DMS153 treated with DMSO at 0.1 percent for 48 hours (cell line): ENCODE measurements at regions not wholly inside any gene's neighbourhood (a gene's known extent, or its start where the extent isn't known, plus 50 kb on each side); places are given as distances from the start of the nearest gene placed in this dataset.
"Not testable (repeated sequence)": the region's sequence is repeated elsewhere in the genome, so short reads cannot be mapped to it uniquely, and the experiment has no call there.

Experiments
- DNase-seq: peaks from one replicate; lab custom pipeline; 2025; ENCODE audit not compliant: unreplicated experiment; lab: John Stamatoyannopoulos, UW

- no peak for DNase-seq
These were observed 94.4 kb upstream of the XPO1 start for GRCh38 chr2:61632276-61633169.

GRCh38 chr2:61631321-61631720 lies 93.2 kb upstream of the XPO1 start:
- no peak for DNase-seq

- DNase-seq = no peak
These were observed 88.7 kb upstream of the XPO1 start for GRCh38 chr2:61626827-61627226.

- DNase-seq = no peak
These were observed 85.6 kb upstream of the XPO1 start for GRCh38 chr2:61623747-61624146.

DNA sequence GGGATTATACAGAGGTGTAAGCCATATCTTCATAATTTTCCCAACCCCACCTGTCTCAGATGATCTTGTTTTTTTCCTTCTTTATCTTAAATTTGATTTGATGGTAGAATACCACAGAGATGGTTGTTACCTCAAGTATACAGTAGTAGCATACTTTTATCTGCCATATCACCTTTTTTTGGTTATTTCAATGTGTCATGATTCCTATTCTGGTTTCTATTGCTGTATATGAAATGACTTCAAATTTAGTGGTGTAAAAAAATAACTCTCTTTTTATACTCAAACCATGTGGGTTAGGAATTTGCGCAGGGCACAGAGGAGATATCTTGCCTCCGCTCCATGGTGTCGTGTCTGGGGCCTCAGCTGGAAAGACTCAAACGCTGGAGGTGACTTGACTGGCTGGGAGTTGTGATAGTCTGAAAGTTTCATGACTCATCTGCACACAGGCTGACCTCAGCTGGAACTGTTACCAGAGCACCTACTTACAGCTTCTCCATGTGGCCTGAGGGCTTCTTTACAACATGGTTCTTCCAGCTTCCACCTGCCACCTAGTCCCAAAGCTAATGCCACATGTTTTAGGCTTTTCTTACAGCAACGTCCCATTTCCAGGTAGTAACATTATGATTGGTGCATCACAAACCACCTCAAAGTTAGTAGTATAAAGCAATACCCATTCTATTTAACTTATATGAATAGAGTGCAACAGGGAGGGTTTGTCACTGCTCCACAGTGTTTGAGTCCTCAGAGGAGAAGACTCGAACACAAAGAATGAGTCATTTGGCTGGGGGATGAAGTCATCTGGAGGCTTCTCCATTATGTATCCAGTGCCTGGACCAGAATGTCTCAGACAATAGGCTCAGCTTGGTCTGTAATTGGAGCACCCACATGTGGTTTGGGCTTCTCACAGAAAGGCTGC lies 82.3 kb upstream of the XPO1 start:
- no peak for DNase-seq

DNA sequence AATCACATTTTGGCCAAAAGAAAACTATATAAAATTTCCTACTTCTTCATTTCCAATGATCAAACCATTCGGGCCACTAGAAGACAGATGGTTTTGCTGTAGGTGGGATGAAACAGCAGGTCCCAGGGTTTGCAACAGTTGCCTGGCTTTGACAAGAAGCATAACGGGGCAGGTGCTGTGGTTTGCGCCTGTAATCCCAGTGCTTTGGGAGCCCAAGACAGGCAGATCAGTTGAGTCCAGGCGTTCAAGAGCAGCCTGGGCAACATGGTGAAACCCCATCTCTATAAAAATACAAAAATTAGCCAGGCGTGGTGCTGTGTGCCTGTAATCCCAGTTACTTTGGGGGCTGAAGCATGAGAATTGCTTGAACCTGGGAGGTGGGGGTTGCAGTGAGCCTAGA lies 81.4 kb upstream of the XPO1 start:
- DNase-seq = no peak

DNA sequence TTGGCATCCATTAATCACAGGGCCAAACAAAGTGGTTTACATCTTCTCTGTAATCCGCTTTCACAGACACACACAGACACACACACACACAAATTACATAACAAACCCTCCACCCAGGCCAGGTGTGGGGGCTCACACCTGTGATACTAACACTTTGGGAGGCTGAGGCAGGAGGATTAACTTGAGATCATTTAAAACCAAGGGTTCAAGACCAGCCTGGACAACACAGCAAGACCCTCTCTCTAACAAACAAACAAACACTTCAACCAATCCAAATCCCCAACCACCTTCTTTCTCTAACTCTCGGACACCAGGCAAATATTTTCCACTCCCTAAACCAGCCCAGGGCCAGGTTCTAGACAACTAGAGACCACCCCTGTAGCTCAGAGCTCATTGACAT lies 79.5 kb upstream of the XPO1 start:
- DNase-seq = no peak

GRCh38 chr2:61605245-61605644 lies 67.1 kb upstream of the XPO1 start:
- no peak for DNase-seq

DNA sequence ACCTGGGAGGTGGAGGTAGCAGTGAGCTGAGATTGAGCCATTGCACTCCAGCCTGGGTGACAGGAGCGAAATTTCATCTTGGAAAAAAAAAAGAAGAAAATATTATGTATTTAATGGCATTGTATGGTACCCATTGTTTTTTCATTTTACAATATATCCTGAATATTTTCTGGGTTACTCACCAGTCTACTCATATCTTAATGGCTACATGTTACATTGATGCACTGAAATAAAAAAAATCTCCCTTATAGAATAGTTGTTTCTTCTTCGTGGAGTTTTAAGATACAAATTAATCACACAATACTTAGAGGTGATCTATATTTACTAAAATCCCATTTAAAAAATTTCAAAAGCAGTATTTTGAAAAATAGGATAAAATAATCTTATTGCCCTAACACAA lies 66.3 kb upstream of the XPO1 start:
- no peak for DNase-seq

- DNase-seq = not testable (repeated sequence)
These were observed 60.5 kb upstream of the XPO1 start for GRCh38 chr2:61598515-61599156.

DNA sequence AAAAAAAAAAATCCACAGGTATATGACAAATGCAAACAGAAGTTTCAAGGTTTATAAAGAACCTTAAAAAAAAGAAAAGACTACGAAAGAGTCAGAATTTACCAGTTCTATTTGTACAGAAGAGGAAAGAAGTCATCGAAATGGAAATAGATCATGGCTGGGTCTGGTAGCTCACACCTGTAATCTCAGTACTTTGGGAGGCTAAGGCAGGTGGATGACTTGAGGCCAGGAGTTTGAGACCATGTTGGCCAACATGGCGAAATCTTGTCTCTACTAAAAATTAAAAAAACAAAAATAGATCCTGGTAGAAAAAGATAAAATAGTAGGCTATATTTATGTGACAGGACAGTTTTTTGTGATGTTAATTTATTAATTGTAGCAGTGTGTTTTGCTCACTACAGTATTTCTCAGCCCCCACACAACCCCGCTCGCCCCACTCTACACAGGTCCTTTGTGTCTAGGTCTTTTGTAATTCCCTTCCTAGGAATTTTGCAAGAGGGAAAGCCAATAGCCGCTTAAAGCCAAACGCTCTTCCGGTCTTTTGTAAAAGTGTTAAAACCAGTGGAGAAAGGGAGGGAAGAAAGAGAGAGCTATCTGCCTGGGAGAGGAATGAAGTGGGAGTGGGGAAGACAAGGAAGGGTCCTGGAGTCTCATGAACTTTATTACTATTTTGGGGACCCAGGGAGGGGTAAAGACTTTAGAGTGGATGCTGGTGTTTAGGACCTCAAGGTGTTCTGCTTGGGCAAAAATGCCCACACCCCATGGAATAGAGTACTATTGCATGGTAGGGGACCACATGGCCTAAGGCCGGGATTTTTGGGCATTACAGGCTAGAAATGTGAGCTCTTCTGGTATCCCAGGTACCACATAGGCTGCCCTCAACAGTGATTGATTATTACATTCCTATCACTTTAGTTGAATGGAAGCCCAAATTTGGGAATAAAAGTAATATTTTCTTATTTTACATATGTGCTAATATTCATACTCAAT lies 59.4 kb upstream of the XPO1 start:
- no peak for DNase-seq

- not testable (repeated sequence) for DNase-seq
These were observed 56.0 kb upstream of the XPO1 start for GRCh38 chr2:61594201-61594600.

DNA sequence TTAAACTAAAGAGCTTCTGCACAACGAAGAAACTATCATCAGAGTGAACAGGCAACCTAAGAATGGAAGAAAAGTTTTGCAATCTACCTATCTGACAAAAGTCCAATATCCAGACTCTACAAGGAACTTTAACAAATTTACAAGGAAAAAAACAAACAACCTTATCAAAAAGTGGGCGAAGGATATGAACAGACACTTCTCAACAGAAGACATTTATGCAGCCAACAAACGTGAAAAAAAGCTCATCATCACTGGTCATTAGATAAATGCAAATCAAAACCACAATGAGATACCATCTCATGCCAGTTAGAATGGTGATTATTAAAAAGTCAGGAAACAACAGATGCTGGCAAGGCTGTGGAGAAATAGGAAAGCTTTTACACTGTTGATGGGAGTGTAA lies 55.5 kb upstream of the XPO1 start:
- DNase-seq = not testable (repeated sequence)

DNA sequence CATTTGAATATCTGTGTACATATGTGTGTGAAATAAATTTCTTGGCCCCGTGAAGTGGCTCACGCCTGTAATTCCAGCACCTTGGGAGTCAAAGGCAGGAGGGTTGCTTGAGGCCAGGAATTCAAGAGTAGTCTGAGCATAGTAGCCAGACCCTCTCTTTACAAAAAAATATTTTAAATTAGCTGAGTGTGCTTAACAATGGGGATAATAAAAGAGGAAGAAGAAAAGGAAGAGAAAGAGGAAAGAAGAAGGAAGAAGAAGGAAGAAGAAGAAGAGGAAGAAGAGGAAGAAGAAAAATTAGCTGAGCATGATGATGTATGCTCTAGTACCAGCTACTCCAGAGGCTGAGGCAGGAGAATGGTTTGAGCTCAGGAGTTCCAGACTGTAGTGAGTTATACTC lies 52.1 kb upstream of the XPO1 start:
- no peak for DNase-seq

DNA sequence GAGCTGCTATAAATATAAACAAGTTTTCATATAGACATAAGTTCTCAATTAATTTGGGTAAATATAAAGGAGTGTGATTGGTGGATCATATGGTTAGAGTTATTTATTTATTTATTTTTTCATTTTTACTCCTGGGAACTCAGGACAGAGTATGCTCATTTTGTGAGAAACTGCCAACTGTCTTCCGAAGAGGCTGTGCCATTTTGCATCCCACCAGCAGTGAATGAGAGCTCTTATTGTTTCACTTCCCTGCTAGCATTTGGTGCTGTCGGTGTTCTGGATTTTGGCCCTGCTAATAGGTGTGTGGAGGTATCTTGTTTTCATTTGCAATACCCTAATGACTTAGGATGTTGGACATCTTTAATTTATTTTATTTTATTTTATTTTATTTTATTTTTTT lies 50.4 kb upstream of the XPO1 start:
- no peak for DNase-seq
